Karpas-422 (cell line): ENCODE measurements at regions not wholly inside any gene's neighbourhood (a gene's known extent, or its start where the extent isn't known, plus 50 kb on each side); places are given as distances from the start of the nearest gene placed in this dataset.

Experiments
- DNase-seq: peaks from one replicate; pipeline ENCODE4 v3.0.0-alpha.2; 2015
- H2AFZ ChIP-seq: fragments of 200-600 bp; sonication (generic); 2 replicates; pipeline ENCODE4 v1.6.1; 2014; ENCODE audit warnings: antibody characterized with exemption, low read length, mixed read lengths
- H3K27ac ChIP-seq: fragments of 200-600 bp; sonication (generic); 2 replicates; pipeline ENCODE4 v1.5.1; 2014; ENCODE audit warnings: mild to moderate bottlenecking, low read length, moderate library complexity
- H3K27me3 ChIP-seq: fragments of 200-600 bp; sonication (generic); 2 replicates; pipeline ENCODE4 v1.6.1; 2014; ENCODE audit warnings: low read length, mixed read lengths
- H3K36me3 ChIP-seq: fragments of 200-600 bp; sonication (generic); 2 replicates; pipeline ENCODE4 v1.6.1; 2014; ENCODE audit warnings: low read length, mixed read lengths; ENCODE audit not compliant: insufficient read depth
- H3K4me1 ChIP-seq: fragments of 200-600 bp; sonication (generic); 2 replicates; pipeline ENCODE4 v1.6.1; 2014; ENCODE audit warnings: mild to moderate bottlenecking, low read length, mixed read lengths
- H3K4me2 ChIP-seq: fragments of 200-600 bp; sonication (generic); 2 replicates; pipeline ENCODE4 v1.6.1; 2014; ENCODE audit warnings: low read length, low read depth, mild to moderate bottlenecking; ENCODE audit not compliant: poor library complexity, severe bottlenecking
- H3K4me3 ChIP-seq: fragments of 200-600 bp; sonication (generic); 2 replicates; pipeline ENCODE4 v1.5.1; 2014; ENCODE audit warnings: mild to moderate bottlenecking, antibody characterized with exemption, low read length, mixed read lengths
- H3K79me2 ChIP-seq: fragments of 200-600 bp; sonication (generic); 2 replicates; pipeline ENCODE4 v1.6.1; 2014; ENCODE audit warnings: mild to moderate bottlenecking, low read length, mixed read lengths
- H3K9ac ChIP-seq: fragments of 200-600 bp; sonication (generic); 2 replicates; pipeline ENCODE4 v1.6.0; 2014; ENCODE audit warnings: low read length
- H3K9me2 ChIP-seq: fragments of 200-600 bp; sonication (generic), shearing (Covaris generic); replicated peaks from 2 replicates; pipeline ENCODE4 v1.6.0; 2014; ENCODE audit warnings: mild to moderate bottlenecking, low read length, moderate library complexity; ENCODE audit not compliant: insufficient read depth
- H3K9me3 ChIP-seq: fragments of 300-700, 200-600 bp; sonication (generic); 2 replicates; pipeline ENCODE4 v1.6.1; 2014; ENCODE audit warnings: low read length, mixed read lengths
- H4K20me1 ChIP-seq: fragments of 200-600 bp; sonication (generic); 2 replicates; pipeline ENCODE4 v1.6.1; 2014; ENCODE audit warnings: mild to moderate bottlenecking, antibody characterized with exemption, low read length, low read depth; ENCODE audit not compliant: insufficient read depth

- no peak for DNase-seq
- Histone ChIP-seq H3K79me2 (no peaks in the 10 kb centered on the region), H3K27me3 (no peaks in the 10 kb centered on the region), H3K4me3 (no peak overlapping the region), H3K4me1 (no peaks in the 10 kb centered on the region), H3K27ac (no peak overlapping the region), H2AFZ (no peak overlapping the region), H3K9me2 (no peaks in the 10 kb centered on the region), H3K36me3 (no peaks in the 10 kb centered on the region), H3K9me3 (no peaks in the 10 kb centered on the region), H3K4me2 (no peak overlapping the region), H3K9ac (no peak overlapping the region), H4K20me1 (no peaks in the 10 kb centered on the region)
Measured at GRCh38 chr3:117489663-117490079, 780.1 kb downstream of the TUSC7 start.

GRCh38 chr3:117490716-117491115 is 781.1 kb downstream of the TUSC7 start:
- Histone ChIP-seq H3K4me3 (no peak overlapping the region), H4K20me1 (no peaks in the 10 kb centered on the region), H3K27ac (no peak overlapping the region), H3K36me3 (no peaks in the 10 kb centered on the region), H3K4me2 (no peak overlapping the region), H3K9me3 (no peaks in the 10 kb centered on the region), H3K9me2 (no peaks in the 10 kb centered on the region), H3K9ac (no peak overlapping the region), H3K27me3 (no peaks in the 10 kb centered on the region), H2AFZ (no peak overlapping the region), H3K4me1 (no peaks in the 10 kb centered on the region), H3K79me2 (no peaks in the 10 kb centered on the region)
- DNase-seq = no peak

DNA sequence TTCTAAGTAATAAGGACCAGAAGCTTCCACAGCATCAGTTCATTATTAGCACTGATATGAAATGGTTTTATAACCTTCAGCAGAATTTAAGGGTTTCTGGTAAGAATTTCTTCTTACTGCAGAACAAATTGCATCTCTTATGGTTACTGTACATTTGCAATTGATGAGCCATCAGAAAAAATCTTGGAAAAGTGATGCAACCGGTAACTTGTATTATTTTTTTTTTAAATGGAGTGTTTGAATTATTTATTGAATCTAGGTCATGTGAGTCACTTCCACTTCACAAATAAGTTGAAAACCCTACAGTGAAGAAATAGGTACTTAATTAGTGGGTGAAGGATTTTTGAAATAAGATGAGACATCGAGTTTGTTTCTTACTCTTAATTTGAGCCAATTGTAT is 786.0 kb downstream of the TUSC7 start:
- H3K4me2 ChIP-seq = no peak overlapping the region
- no peak for DNase-seq
- no peaks in the 10 kb centered on the region for H3K9me2 ChIP-seq
- H4K20me1 ChIP-seq = no peaks in the 10 kb centered on the region
- H3K36me3 ChIP-seq = no peaks in the 10 kb centered on the region
- no peaks in the 10 kb centered on the region for H3K27me3 ChIP-seq
- H3K27ac ChIP-seq = no peak overlapping the region
- no peaks in the 10 kb centered on the region for H3K79me2 ChIP-seq
- H3K4me1 ChIP-seq = no peaks in the 10 kb centered on the region
- H3K9ac ChIP-seq = no peak overlapping the region
- no peak overlapping the region for H2AFZ ChIP-seq
- no peaks in the 10 kb centered on the region for H3K9me3 ChIP-seq
- no peak overlapping the region for H3K4me3 ChIP-seq

DNA sequence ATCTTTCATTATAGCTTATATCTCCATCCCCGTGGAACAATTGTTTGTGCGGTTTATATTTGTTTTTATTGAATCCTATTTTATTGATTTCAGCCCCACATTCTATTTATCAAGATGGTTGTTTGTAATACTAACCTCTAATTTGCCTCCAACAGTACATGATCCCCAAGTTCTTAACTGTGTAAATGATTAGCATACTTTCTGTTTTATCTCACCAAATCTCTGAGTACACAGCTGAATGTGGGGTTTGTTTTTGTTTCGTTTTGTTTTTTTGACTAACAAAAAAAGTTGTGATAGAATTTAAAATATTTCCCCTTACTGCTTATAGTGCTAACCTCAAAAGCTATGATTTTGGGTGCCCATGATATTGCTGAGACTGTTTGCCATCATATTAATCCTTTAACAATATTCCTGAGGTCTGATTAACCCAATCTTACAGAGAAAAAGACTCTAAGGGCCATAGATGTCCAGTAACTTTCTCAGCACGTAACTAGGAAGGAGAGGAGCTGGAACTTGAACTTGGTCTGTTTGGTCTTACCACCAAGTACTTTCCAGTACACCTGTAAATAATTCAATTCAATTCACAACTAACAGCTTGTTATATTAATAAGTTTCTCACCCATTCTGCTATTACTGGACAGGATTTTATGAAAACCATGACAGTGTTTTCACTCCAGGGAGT is 789.8 kb downstream of the TUSC7 start:
- Histone ChIP-seq H3K9me3 (no peaks in the 10 kb centered on the region), H2AFZ (no peak overlapping the region), H3K79me2 (no peaks in the 10 kb centered on the region), H4K20me1 (no peaks in the 10 kb centered on the region), H3K36me3 (no peaks in the 10 kb centered on the region), H3K4me1 (no peaks in the 10 kb centered on the region), H3K27ac (no peak overlapping the region), H3K4me3 (no peak overlapping the region), H3K4me2 (no peak overlapping the region), H3K9ac (no peak overlapping the region), H3K27me3 (no peaks in the 10 kb centered on the region), H3K9me2 (no peaks in the 10 kb centered on the region)
- no peak for DNase-seq

- no peak overlapping the region for H3K4me2 ChIP-seq
- H3K27me3 ChIP-seq = no peaks in the 10 kb centered on the region
- H4K20me1 ChIP-seq = no peaks in the 10 kb centered on the region
- no peak overlapping the region for H2AFZ ChIP-seq
- no peaks in the 10 kb centered on the region for H3K36me3 ChIP-seq
- H3K79me2 ChIP-seq = no peaks in the 10 kb centered on the region
- no peaks in the 10 kb centered on the region for H3K9me3 ChIP-seq
- H3K4me1 ChIP-seq = no peaks in the 10 kb centered on the region
- no peak overlapping the region for H3K4me3 ChIP-seq
- no peaks in the 10 kb centered on the region for H3K9me2 ChIP-seq
- H3K27ac ChIP-seq = no peak overlapping the region
- DNase-seq = no peak
- no peak overlapping the region for H3K9ac ChIP-seq
Measured at GRCh38 chr3:117507958-117508357, 798.4 kb downstream of the TUSC7 start.

DNA sequence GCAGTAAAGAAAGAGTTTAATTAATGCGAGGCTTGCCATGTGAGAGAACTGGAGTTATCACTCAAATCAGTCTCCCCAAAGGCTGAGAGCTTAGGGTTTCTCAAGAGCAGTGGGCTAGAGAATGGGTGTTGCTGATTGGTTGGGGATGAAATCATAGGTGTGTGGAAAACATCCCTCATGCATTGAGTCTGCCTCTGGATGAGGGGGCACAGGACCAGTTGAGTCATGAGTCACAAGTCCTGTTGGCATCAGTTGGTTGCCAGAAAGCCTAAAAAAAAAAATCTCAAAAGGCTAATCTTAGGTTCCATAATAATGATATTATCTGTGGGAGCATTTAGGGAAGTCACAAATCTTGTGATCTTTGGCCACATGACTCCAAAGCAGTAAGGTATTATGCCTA is 800.3 kb downstream of the TUSC7 start:
- Histone ChIP-seq H3K4me1 (no peaks in the 10 kb centered on the region), H3K79me2 (no peaks in the 10 kb centered on the region), H4K20me1 (no peaks in the 10 kb centered on the region), H3K4me2 (no peak overlapping the region), H3K9ac (no peak overlapping the region), H3K27me3 (no peaks in the 10 kb centered on the region), H3K9me3 (no peaks in the 10 kb centered on the region), H2AFZ (no peak overlapping the region), H3K4me3 (no peak overlapping the region), H3K27ac (no peak overlapping the region), H3K9me2 (no peaks in the 10 kb centered on the region), H3K36me3 (no peaks in the 10 kb centered on the region)
- DNase-seq = no peak

GRCh38 chr3:117510396-117510795 is 800.8 kb downstream of the TUSC7 start:
- Histone ChIP-seq H3K4me3 (no peak overlapping the region), H3K36me3 (no peaks in the 10 kb centered on the region), H3K4me1 (no peaks in the 10 kb centered on the region), H3K27ac (no peak overlapping the region), H3K9ac (no peak overlapping the region), H2AFZ (no peak overlapping the region), H4K20me1 (no peaks in the 10 kb centered on the region), H3K27me3 (no peaks in the 10 kb centered on the region), H3K79me2 (no peaks in the 10 kb centered on the region), H3K9me2 (no peaks in the 10 kb centered on the region), H3K4me2 (no peak overlapping the region), H3K9me3 (no peaks in the 10 kb centered on the region)
- DNase-seq = no peak

- DNase-seq = no peak
- H3K9me2 ChIP-seq = no peaks in the 10 kb centered on the region
- no peaks in the 10 kb centered on the region for H3K79me2 ChIP-seq
- no peaks in the 10 kb centered on the region for H3K9me3 ChIP-seq
- no peaks in the 10 kb centered on the region for H3K27me3 ChIP-seq
- H3K27ac ChIP-seq = no peak overlapping the region
- no peaks in the 10 kb centered on the region for H3K36me3 ChIP-seq
- H4K20me1 ChIP-seq = no peaks in the 10 kb centered on the region
- H3K4me3 ChIP-seq = no peak overlapping the region
- H3K4me1 ChIP-seq = no peaks in the 10 kb centered on the region
- H2AFZ ChIP-seq = no peak overlapping the region
- no peak overlapping the region for H3K9ac ChIP-seq
- H3K4me2 ChIP-seq = no peak overlapping the region
Measured at GRCh38 chr3:117512975-117513374, 803.4 kb downstream of the TUSC7 start.

GRCh38 chr3:117515309-117515708 is 805.7 kb downstream of the TUSC7 start:
- H3K27me3 ChIP-seq = no peaks in the 10 kb centered on the region
- no peaks in the 10 kb centered on the region for H3K9me3 ChIP-seq
- H4K20me1 ChIP-seq = no peaks in the 10 kb centered on the region
- H3K9me2 ChIP-seq = no peaks in the 10 kb centered on the region
- H3K36me3 ChIP-seq = no peaks in the 10 kb centered on the region
- no peak overlapping the region for H3K4me2 ChIP-seq
- H3K27ac ChIP-seq = no peak overlapping the region
- no peak overlapping the region for H3K4me3 ChIP-seq
- H3K79me2 ChIP-seq = no peaks in the 10 kb centered on the region
- no peak overlapping the region for H2AFZ ChIP-seq
- no peak overlapping the region for H3K9ac ChIP-seq
- H3K4me1 ChIP-seq = no peaks in the 10 kb centered on the region
- no peak for DNase-seq
